ENCODE measurements at regions not wholly inside any gene's neighbourhood (a gene's known extent, or its start where the extent isn't known, plus 50 kb on each side); places are given as distances from the start of the nearest gene placed in this dataset.

DNA sequence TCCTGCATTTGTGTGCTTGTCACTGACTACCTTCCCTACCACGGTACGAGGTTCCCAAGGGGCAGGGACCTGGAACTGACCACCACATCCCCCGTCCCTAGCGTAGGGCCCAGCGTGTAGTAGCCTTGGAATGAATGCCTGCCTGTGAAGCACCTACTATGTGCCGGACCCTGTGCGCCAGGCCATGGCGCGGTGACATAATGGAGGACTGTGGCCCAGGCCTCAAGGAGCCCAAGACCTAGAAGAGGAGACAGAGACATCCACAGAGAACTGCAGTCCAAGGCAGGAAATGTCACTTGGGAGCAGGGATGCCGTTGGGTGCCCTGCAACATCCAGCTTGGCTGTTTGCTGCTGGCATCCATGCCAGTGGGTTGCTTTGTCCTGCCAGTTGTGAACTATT lies 71.9 kb upstream of the SLC6A6 start:
- TF ChIP-seq ZNF274 (IDR thresholded peaks at IDR 0.05; ENCODE audit: low read depth, low read length) (no peak), SUZ12 (IDR thresholded peaks at IDR 0.05; ENCODE audit: extremely low read depth, insufficient read depth, insufficient read length) (no peak)
